ENCODE measurements at regions not wholly inside any gene's neighbourhood (a gene's known extent, or its start where the extent isn't known, plus 50 kb on each side); places are given as distances from the start of the nearest gene placed in this dataset.

- no peak for ATAC-seq
- TF ChIP-seq CREB5 (CRISPR knock-in tag; IDR thresholded peaks at IDR 0.05; ENCODE audit: low read depth) = no peak
- no peak for TF ChIP-seq ARNTL (CRISPR knock-in tag; IDR thresholded peaks at IDR 0.05; ENCODE audit: borderline replicate concordance, low read depth)
- no peak for TF ChIP-seq POU6F1 (CRISPR knock-in tag; IDR thresholded peaks at IDR 0.05; ENCODE audit: borderline replicate concordance, low read depth)
- no peak for TF ChIP-seq ZNF70 (CRISPR knock-in tag; IDR thresholded peaks at IDR 0.05)
- no peak for TF ChIP-seq ZNF8 (CRISPR knock-in tag; IDR thresholded peaks at IDR 0.05)
- TF ChIP-seq ZFP30 (CRISPR knock-in tag; IDR thresholded peaks at IDR 0.05) = no peak
- no peak for TF ChIP-seq ZFP3 (CRISPR knock-in tag; IDR thresholded peaks at IDR 0.05)
- TF ChIP-seq CSRNP3 (CRISPR knock-in tag; IDR thresholded peaks at IDR 0.05) = no peak
- TF ChIP-seq TCF4 (CRISPR knock-in tag; IDR thresholded peaks at IDR 0.05; ENCODE audit: borderline replicate concordance) = no peak
- no peak for TF ChIP-seq ZC3H10 (CRISPR knock-in tag; IDR thresholded peaks at IDR 0.05)
Measured at GRCh38 chr4:46649390-46649789, 259.5 kb upstream of the GABRA2 start.

- ATAC-seq = peak; percentile 79
- no peak for TF ChIP-seq SNAI2 (CRISPR knock-in tag; IDR thresholded peaks at IDR 0.05)
- TF ChIP-seq TSHZ2 (CRISPR knock-in tag; IDR thresholded peaks at IDR 0.05) = no peak
- TF ChIP-seq RARB (CRISPR knock-in tag; IDR thresholded peaks at IDR 0.05) = no peak
Measured at GRCh38 chr4:46648088-46648744, 258.3 kb upstream of the GABRA2 start.

- no peak for ATAC-seq
- TF ChIP-seq RARB (CRISPR knock-in tag; IDR thresholded peaks at IDR 0.05) (no peak), TOX (CRISPR knock-in tag; IDR thresholded peaks at IDR 0.05; ENCODE audit: borderline replicate concordance) (no peak), POU6F1 (CRISPR knock-in tag; IDR thresholded peaks at IDR 0.05; ENCODE audit: borderline replicate concordance, low read depth) (no peak), CREB5 (CRISPR knock-in tag; IDR thresholded peaks at IDR 0.05; ENCODE audit: low read depth) (no peak), BACH2 (CRISPR knock-in tag; IDR thresholded peaks at IDR 0.05; ENCODE audit: borderline replicate concordance) (no peak), ARNTL (CRISPR knock-in tag; IDR thresholded peaks at IDR 0.05; ENCODE audit: borderline replicate concordance, low read depth) (no peak), OSR1 (CRISPR knock-in tag; IDR thresholded peaks at IDR 0.05) (no peak), ZFP30 (CRISPR knock-in tag; IDR thresholded peaks at IDR 0.05) (no peak)
Measured at GRCh38 chr4:46645126-46645525, 255.2 kb upstream of the GABRA2 start.

Data from SK-N-SH treated with all-trans-retinoic acid at 6 μM for 48 hours (cell line).